ENCODE measurements at regions not wholly inside any gene's neighbourhood (a gene's known extent, or its start where the extent isn't known, plus 50 kb on each side); places are given as distances from the start of the nearest gene placed in this dataset.

DNA sequence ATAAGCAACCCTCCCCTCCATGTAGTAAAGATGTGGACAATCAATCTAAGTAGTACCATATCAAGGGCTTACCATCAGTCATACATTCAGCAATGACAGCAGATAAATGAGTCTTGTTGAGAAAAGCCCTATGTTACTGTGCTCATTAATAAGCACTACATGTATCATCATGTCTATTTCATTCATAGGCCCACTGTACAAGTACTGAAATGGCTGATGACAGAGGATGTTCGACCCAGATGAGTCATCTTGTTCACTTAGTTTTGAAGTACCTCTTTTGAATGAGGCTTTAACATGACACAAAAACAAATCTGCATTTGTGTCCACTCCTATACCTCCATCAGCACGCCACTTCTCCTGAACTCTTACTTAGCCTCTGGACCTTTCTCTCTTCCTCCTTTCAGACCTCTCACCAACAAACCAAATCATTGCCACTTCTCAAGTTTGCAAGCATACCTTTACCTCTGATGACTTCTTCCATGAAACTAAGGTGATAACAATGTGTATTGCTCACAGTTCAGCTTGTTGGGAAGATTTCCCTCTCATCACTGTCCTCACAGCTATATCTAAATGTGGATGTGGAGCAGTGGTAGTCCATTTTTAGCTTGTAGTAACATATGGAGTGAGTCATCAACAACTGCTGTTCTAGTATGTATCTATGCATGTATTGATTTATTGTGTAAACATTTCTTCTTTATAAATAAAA, 921.0 kb upstream of the SLC39A10 start:
- no peak for ATAC-seq (ENCODE audit: low read depth)
- no peaks in the 10 kb centered on the region for H3K9me3 ChIP-seq (ENCODE audit: control extremely low read depth in 1 of 3, control insufficient read depth in 2 of 3, insufficient read depth in 1 of 3, low read length in 2 of 3)
- Mint-ChIP-seq H3K27ac (no peak overlapping the region), H3K4me3 (no peak overlapping the region), H3K27me3 (no peaks in the 10 kb centered on the region), H3K9me3 (ENCODE audit: insufficient read depth) (no peaks in the 10 kb centered on the region), H3K4me1 (no peaks in the 10 kb centered on the region)
- no peaks in the 10 kb centered on the region for H3K36me3 ChIP-seq (replicated peaks in 1 of 2; ENCODE audit: control extremely low read depth in 1 of 2, control insufficient read depth in 1 of 2, extremely low read depth in 1 of 2, insufficient read depth in 2 of 2, low read length in 1 of 2)
- H4K20me1 ChIP-seq (ENCODE audit: control insufficient read depth, insufficient read depth, low read length, poor library complexity, severe bottlenecking): no peaks in the 10 kb centered on the region
- 83% methylated on average over 2 of the region's 2 CpGs for WGBS (ENCODE audit: insufficient coverage)
- no peak overlapping the region for H3K4me3 ChIP-seq (ENCODE audit: control extremely low read depth in 1 of 5, extremely low read depth in 1 of 5, insufficient read depth in 1 of 5, low read depth in 2 of 5, low read length in 4 of 5)
- TF ChIP-seq EZH2 (IDR thresholded peaks at IDR 0.05; ENCODE audit: borderline replicate concordance, insufficient read depth, low read depth, low read length, poor library complexity, severe bottlenecking): no peak
- TF ChIP-seq, protein P1, sequence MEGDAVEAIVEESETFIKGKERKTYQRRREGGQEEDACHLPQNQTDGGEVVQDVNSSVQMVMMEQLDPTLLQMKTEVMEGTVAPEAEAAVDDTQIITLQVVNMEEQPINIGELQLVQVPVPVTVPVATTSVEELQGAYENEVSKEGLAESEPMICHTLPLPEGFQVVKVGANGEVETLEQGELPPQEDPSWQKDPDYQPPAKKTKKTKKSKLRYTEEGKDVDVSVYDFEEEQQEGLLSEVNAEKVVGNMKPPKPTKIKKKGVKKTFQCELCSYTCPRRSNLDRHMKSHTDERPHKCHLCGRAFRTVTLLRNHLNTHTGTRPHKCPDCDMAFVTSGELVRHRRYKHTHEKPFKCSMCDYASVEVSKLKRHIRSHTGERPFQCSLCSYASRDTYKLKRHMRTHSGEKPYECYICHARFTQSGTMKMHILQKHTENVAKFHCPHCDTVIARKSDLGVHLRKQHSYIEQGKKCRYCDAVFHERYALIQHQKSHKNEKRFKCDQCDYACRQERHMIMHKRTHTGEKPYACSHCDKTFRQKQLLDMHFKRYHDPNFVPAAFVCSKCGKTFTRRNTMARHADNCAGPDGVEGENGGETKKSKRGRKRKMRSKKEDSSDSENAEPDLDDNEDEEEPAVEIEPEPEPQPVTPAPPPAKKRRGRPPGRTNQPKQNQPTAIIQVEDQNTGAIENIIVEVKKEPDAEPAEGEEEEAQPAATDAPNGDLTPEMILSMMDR (IDR thresholded peaks at IDR 0.05): no peak
- POLR2A ChIA-PET: no interaction called here
- H3K79me2 ChIP-seq (ENCODE audit: control insufficient read depth, insufficient read depth, low read length): no peaks in the 10 kb centered on the region
- no peak overlapping the region for H3K4me2 ChIP-seq (replicated peaks; ENCODE audit: low read depth, low read length, poor library complexity, severe bottlenecking)
- H3K4me1 ChIP-seq (ENCODE audit: control insufficient read depth in 2 of 2, insufficient read depth in 2 of 2, low read length in 2 of 2): no peaks in the 10 kb centered on the region
- no peak overlapping the region for H2AFZ ChIP-seq (ENCODE audit: insufficient read depth, low read depth, low read length, poor library complexity, severe bottlenecking)
- intact Hi-C loops (cut with micrococcal nuclease): no loop called here
- no peak overlapping the region for H3K27ac ChIP-seq (ENCODE audit: low read length in 2 of 2)
- DNase-seq: no peak
- H3K27me3 ChIP-seq (replicated peaks in 1 of 4; ENCODE audit: control extremely low read depth in 1 of 4, control insufficient read depth in 3 of 4, insufficient read depth in 4 of 4, low read length in 3 of 4): no peaks in the 10 kb centered on the region
- CTCF ChIA-PET: no interaction called here
- H3K9ac ChIP-seq (ENCODE audit: low read length): no peak overlapping the region

DNA sequence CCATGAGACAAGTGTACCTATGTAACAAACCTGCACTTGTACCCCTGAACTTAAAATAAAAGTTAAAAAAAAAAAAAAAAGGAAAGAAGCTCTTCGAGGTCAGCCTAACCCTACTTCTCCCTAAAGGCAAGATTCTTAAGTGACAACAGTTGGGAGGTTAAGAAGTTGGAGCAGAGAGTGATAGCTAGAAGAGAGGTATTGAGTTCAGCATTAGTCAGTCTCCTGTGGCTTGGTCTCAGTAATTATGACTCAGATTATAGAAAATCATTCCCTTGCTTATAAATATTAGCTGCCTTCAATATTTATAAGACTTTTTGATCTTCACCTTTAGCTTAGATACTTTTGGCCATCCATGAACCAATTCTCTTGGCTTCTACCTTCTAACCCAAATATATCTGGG, 926.8 kb upstream of the SLC39A10 start:
- no peak overlapping the region for H3K27ac Mint-ChIP-seq
- no peaks in the 10 kb centered on the region for H3K9me3 ChIP-seq (ENCODE audit: control extremely low read depth in 1 of 3, control insufficient read depth in 2 of 3, insufficient read depth in 1 of 3, low read length in 2 of 3)
- H3K27me3 Mint-ChIP-seq: no peaks in the 10 kb centered on the region
- H3K4me3 ChIP-seq (ENCODE audit: control extremely low read depth in 1 of 5, extremely low read depth in 1 of 5, insufficient read depth in 1 of 5, low read depth in 2 of 5, low read length in 4 of 5): no peak overlapping the region
- ChIA-PET POLR2A (no interaction called here), CTCF (interaction anchor here (0.7 kb wide), 1 partner anchor 1352 kb away, joined by 3 read pairs; no protein-coding TSS in a partner anchor)
- DNase-seq: no peak
- intact Hi-C loops (cut with micrococcal nuclease): no loop called here
- no peak overlapping the region for H3K9ac ChIP-seq (ENCODE audit: low read length)
- H3K9me3 Mint-ChIP-seq (ENCODE audit: insufficient read depth): no peaks in the 10 kb centered on the region
- H3K36me3 ChIP-seq (replicated peaks in 1 of 2; ENCODE audit: control extremely low read depth in 1 of 2, control insufficient read depth in 1 of 2, extremely low read depth in 1 of 2, insufficient read depth in 2 of 2, low read length in 1 of 2): no peaks in the 10 kb centered on the region
- no peaks in the 10 kb centered on the region for H3K79me2 ChIP-seq (ENCODE audit: control insufficient read depth, insufficient read depth, low read length)
- H4K20me1 ChIP-seq (ENCODE audit: control insufficient read depth, insufficient read depth, low read length, poor library complexity, severe bottlenecking): no peaks in the 10 kb centered on the region
- ATAC-seq (ENCODE audit: low read depth): no peak
- H3K27ac ChIP-seq (ENCODE audit: low read length in 2 of 2): no peak overlapping the region
- no peak overlapping the region for H2AFZ ChIP-seq (ENCODE audit: insufficient read depth, low read depth, low read length, poor library complexity, severe bottlenecking)
- no peaks in the 10 kb centered on the region for H3K4me1 Mint-ChIP-seq
- no peak overlapping the region for H3K4me3 Mint-ChIP-seq
- TF ChIP-seq EZH2 (IDR thresholded peaks at IDR 0.05; ENCODE audit: borderline replicate concordance, insufficient read depth, low read depth, low read length, poor library complexity, severe bottlenecking): no peak
- TF ChIP-seq, protein P1 (IDR thresholded peaks at IDR 0.05): no peak
- no peak overlapping the region for H3K4me2 ChIP-seq (replicated peaks; ENCODE audit: low read depth, low read length, poor library complexity, severe bottlenecking)
- WGBS (ENCODE audit: insufficient coverage): no CpG with 5 or more reads among the region's 1 CpG
- H3K4me1 ChIP-seq (ENCODE audit: control insufficient read depth in 2 of 2, insufficient read depth in 2 of 2, low read length in 2 of 2): no peaks in the 10 kb centered on the region
- no peaks in the 10 kb centered on the region for H3K27me3 ChIP-seq (replicated peaks in 1 of 4; ENCODE audit: control extremely low read depth in 1 of 4, control insufficient read depth in 3 of 4, insufficient read depth in 4 of 4, low read length in 3 of 4)

Data from B cell (primary cell).